Tibial nerve (tissue), 4 donors: ENCODE measurements at regions not wholly inside any gene's neighbourhood (a gene's known extent, or its start where the extent isn't known, plus 50 kb on each side); places are given as distances from the start of the nearest gene placed in this dataset.

Experiments
- DNase-seq, 2 donors: peaks; one replicate each; pipeline ENCODE4 v3.0.0-alpha.2; 2019; ENCODE audit warnings: low spot score in 2 of 2
- H3K27ac ChIP-seq, 4 donors: fragments of 200-600 bp; sonication (generic) in 3 of 4; one replicate each; pipeline ENCODE4 v1.5.1; 2017 to 2019; ENCODE audit warnings: mild to moderate bottlenecking in 1 of 4
- H3K27me3 ChIP-seq, 2 donors: fragments of 200-600 bp; sonication (generic) in 1 of 2; one replicate each; pipeline versions ENCODE4 v1.5.1 to v1.6.0; 2017 to 2019
- H3K36me3 ChIP-seq, 3 donors: fragments of 200-600 bp; sonication (generic); one replicate each; pipeline ENCODE4 v1.5.1; 2018 to 2019
- H3K4me1 ChIP-seq, 4 donors: fragments of 200-600 bp; sonication (generic) in 3 of 4; one replicate each; pipeline ENCODE4 v1.5.1; 2017 to 2019
- H3K4me3 ChIP-seq, 4 donors: fragments of 200-600 bp; sonication (generic) in 3 of 4; one replicate each; pipeline ENCODE4 v1.5.1; 2017 to 2019; ENCODE audit warnings: mild to moderate bottlenecking in 1 of 4, moderate library complexity in 1 of 4
- H3K9me3 ChIP-seq, 4 donors: fragments of 200-600 bp; sonication (generic) in 3 of 4; one replicate each; pipeline ENCODE4 v1.5.1; 2017 to 2019
- EP300 ChIP-seq, 2 donors: sonication (generic); formaldehyde crosslinking; IDR thresholded peaks; one replicate each; pipeline ENCODE4 v1.6.1; 2017; ENCODE audit warnings: antibody characterized with exemption in 2 of 2, mild to moderate bottlenecking in 1 of 2
- POLR2A ChIP-seq, 2 donors: fragments of 450-650 bp; IDR thresholded peaks; one replicate each; pipeline ENCODE4 v1.6.1; 2017; ENCODE audit warnings: antibody characterized with exemption in 2 of 2, mild to moderate bottlenecking in 2 of 2, moderate library complexity in 2 of 2
- WGBS, 2 donors: methylation state at CpG; one replicate each; pipeline ENCODE4 v1.1.5; 2018; 5-methylcytosine and 5-hydroxymethylcytosine counted together
- TF ChIP-seq, protein P1 (sequence below), 5 experiments: fragments of 200-600 bp in 3 of 5; fragments of 450-650 bp in 2 of 5; sonication (generic) in 3 of 5; IDR thresholded peaks; one replicate each; pipeline ENCODE4 v1.5.1; 2016 to 2019; ENCODE audit warnings: antibody characterized with exemption in 5 of 5, mild to moderate bottlenecking in 3 of 5, moderate library complexity in 2 of 5

DNA sequence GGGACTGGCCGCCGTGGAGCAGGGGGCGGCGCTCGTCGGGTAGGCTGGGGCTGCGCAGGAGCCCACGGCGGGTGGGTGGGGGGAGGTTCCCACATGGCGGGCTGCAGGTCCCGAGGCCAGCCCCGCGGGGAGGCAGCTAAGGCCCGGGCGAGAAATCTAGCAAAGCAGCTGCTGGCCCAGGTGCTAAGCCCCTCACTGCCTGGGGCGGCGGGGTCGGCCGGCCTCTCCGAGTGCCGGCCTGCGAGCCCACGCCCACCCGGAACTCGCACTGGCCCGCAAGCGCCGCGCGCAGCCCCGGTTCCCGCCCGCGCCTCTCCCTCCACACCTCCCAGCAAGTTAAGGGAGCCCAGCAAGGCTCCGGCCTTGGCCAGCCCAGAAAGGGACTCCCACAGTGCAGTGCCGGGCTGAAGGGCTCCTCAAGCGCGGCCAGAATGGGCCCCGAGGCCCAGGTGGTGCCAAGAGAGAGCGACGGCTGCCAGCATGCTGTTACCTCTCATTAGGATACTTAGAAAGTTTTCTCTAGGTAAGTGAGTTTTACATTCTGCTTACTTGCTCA is 1463.5 kb upstream of the MIR17HG start:
- TF ChIP-seq POLR2A (IDR thresholded peaks at IDR 0.05) (no peak), EP300 (IDR thresholded peaks at IDR 0.05) (no peak)
- TF ChIP-seq, protein P1, sequence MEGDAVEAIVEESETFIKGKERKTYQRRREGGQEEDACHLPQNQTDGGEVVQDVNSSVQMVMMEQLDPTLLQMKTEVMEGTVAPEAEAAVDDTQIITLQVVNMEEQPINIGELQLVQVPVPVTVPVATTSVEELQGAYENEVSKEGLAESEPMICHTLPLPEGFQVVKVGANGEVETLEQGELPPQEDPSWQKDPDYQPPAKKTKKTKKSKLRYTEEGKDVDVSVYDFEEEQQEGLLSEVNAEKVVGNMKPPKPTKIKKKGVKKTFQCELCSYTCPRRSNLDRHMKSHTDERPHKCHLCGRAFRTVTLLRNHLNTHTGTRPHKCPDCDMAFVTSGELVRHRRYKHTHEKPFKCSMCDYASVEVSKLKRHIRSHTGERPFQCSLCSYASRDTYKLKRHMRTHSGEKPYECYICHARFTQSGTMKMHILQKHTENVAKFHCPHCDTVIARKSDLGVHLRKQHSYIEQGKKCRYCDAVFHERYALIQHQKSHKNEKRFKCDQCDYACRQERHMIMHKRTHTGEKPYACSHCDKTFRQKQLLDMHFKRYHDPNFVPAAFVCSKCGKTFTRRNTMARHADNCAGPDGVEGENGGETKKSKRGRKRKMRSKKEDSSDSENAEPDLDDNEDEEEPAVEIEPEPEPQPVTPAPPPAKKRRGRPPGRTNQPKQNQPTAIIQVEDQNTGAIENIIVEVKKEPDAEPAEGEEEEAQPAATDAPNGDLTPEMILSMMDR (IDR thresholded peaks at IDR 0.05), result no peak

DNA sequence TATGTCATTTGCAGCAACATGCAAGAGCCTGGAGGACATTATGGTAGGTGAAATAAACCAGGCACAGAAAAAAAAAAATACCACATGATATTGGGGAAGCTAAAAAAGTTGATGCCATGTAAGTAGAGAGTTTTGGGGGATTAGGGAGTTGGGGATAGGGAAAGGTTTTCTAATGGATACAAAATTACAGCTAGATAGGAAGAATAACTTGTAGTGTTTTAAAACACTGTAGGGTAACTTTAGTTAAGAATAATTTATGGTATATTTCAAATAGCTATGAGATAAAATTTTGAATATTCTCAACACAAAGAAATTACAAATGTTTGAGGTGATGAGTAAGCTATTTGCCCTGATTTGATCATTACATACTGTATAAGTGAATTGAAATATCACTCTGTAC is 1456.7 kb upstream of the MIR17HG start:
- Histone ChIP-seq H3K9me3 (no peaks in the 10 kb centered on the region), H3K27ac (no peak overlapping the region), H3K4me1 (no peaks in the 10 kb centered on the region), H3K36me3 (no peaks in the 10 kb centered on the region), H3K4me3 (no peak overlapping the region), H3K27me3 (no peaks in the 10 kb centered on the region)
- TF ChIP-seq POLR2A (IDR thresholded peaks at IDR 0.05), result no peak
- TF ChIP-seq, protein P1 (IDR thresholded peaks at IDR 0.05), result no peak
- TF ChIP-seq EP300 (IDR thresholded peaks at IDR 0.05), result no peak
- no peak for DNase-seq

More for the DNA sequence above, 1463.5 kb upstream of the MIR17HG start:
- no peaks in the 10 kb centered on the region for H3K4me1 ChIP-seq
- no peaks in the 10 kb centered on the region for H3K9me3 ChIP-seq
- H3K27ac ChIP-seq, result no peak overlapping the region
- WGBS, 2 donors, result 93% methylated on average over 26 to 35 of the region's 41 CpGs
- no peak for DNase-seq
- H3K4me3 ChIP-seq, result no peak overlapping the region
- H3K36me3 ChIP-seq, result no peaks in the 10 kb centered on the region
- no peaks in the 10 kb centered on the region for H3K27me3 ChIP-seq

DNA sequence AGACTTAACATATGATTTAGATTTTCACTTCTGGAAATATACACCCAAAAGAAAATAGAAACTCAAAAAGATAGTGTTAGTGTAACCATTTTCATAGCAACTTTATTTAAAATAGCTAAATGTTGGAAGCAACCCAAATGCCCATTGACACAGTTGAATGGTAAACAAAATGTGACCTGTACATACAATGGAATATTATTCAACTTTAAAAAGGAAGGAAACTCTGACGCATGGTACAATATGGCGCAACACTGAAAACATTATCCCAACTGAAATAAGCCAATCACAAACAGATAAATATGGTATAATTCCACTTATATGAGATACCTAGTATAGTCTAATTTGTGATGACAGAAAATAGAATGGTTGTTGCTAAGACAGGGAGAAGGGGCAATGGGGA is 1456.1 kb upstream of the MIR17HG start:
- 33 to 55% methylated on average over 2 of the region's 2 CpGs for WGBS, 2 donors
- no peaks in the 10 kb centered on the region for H3K27me3 ChIP-seq
- no peaks in the 10 kb centered on the region for H3K36me3 ChIP-seq

DNA sequence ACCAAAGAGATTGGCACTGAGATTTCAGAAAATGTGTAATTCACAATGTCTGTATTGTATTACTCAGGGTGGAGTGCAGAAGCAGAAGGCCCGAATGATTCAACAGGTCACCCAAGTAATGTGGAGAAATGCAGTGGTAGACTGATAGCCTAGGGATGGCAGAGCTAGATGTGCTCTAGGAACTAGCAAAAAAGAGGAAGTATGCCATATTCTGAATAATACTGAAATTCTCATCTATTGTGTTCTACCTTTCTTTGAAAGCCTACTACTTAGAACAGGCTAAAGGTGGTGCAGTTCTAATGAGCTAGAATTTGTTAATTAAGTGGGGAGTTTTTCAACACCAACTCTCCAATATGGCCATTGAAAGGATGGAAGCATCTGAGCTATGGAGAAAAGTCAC is 1449.8 kb upstream of the MIR17HG start:
- no peaks in the 10 kb centered on the region for H3K27me3 ChIP-seq
- H3K4me1 ChIP-seq, result no peaks in the 10 kb centered on the region
- H3K9me3 ChIP-seq, result peaks cover 0 to under 1% (median 0%) of the 10 kb centered on the region in 4 donors
- 71 to 77% methylated on average over 1 of the region's 1 CpG for WGBS, 2 donors
- H3K27ac ChIP-seq, result no peak overlapping the region
- TF ChIP-seq EP300 (IDR thresholded peaks at IDR 0.05) (no peak), POLR2A (IDR thresholded peaks at IDR 0.05) (no peak)
- TF ChIP-seq, protein P1 (IDR thresholded peaks at IDR 0.05), result no peak
- no peak for DNase-seq
- no peaks in the 10 kb centered on the region for H3K36me3 ChIP-seq
- no peak overlapping the region for H3K4me3 ChIP-seq

More for the DNA sequence above, 1456.1 kb upstream of the MIR17HG start:
- no peaks in the 10 kb centered on the region for H3K4me1 ChIP-seq
- H3K4me3 ChIP-seq, result no peak overlapping the region
- no peak for TF ChIP-seq POLR2A (IDR thresholded peaks at IDR 0.05)
- no peak overlapping the region for H3K27ac ChIP-seq
- no peak for DNase-seq
- H3K9me3 ChIP-seq, result no peaks in the 10 kb centered on the region

DNA sequence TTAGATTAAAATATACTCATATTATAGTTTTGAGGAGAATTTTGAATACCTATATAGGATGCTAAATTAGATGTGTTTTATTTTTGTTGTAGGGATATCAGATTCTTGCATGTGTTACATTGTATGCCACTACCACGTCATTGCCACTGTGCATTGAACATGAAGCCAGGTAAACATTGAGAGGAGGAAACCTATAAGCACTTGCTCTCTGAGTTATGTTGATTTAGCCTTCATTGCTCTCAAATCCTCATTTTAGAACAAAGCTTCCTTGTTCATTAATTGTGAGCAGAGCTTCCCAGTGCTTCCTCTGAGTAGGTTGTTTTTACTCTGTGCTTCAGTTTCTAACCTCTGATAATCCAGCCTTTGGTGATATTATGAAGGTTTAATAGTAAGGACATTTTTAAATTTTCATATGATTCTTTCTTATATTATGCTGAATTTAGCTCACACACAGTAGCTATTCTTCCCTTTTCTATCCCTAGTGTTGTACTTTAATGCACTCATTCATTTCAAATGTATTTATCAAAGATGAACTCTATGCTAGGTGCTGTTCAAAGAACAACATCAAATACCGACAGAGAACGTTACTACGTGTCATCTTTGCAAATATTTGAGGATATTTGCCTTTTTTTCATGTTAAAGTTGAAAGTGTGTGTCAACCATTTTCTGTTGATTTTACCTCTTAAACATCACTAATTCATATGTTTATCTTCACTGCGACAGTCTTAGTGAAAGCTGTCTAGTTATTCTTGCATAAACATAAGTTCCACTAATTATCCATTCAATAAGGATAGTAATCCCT is 1448.0 kb upstream of the MIR17HG start:
- Histone ChIP-seq H3K4me1 (no peaks in the 10 kb centered on the region), H3K9me3 (peaks cover 0 to 10% (median 0%) of the 10 kb centered on the region in 4 donors), H3K36me3 (no peaks in the 10 kb centered on the region), H3K4me3 (no peak overlapping the region), H3K27me3 (no peaks in the 10 kb centered on the region), H3K27ac (no peak overlapping the region)
- DNase-seq, result no peak
- 72 to 77% methylated on average over 5 of the region's 5 CpGs for WGBS, 2 donors
- TF ChIP-seq EP300 (IDR thresholded peaks at IDR 0.05), result no peak
- TF ChIP-seq POLR2A (IDR thresholded peaks at IDR 0.05), result no peak
- TF ChIP-seq, protein P1 (IDR thresholded peaks at IDR 0.05), result no peak
